Dermis blood vessel endothelial cell (primary cell): ENCODE measurements at regions not wholly inside any gene's neighbourhood (a gene's known extent, or its start where the extent isn't known, plus 50 kb on each side); places are given as distances from the start of the nearest gene placed in this dataset.

Experiments
- DNase-seq: peaks from one replicate; pipeline ENCODE4 v3.0.0; 2010

- DNase-seq = no peak
Measured at GRCh38 chr5:12488161-12488560, 583.9 kb upstream of the CTNND2 start.

DNA sequence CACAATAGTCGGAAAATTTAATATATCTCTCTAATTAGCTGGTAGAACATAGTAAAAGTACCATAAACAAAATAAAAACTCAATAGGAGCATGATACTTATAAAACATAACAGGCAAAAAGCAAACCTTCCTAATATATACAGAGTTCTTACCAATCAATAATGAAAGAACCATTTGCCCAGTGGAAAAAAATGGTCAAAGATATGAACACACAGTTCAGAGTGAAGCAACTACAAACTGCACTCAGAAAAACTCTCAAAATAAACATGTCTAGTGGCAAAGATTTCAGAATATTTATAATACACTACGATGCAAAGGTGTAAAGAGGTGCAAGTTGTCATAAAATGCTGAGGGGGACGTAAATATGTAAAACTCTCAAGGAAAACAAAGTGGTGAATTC, 576.2 kb upstream of the CTNND2 start:
- DNase-seq = no peak

- DNase-seq = no peak
Measured at GRCh38 chr5:12477554-12477953, 573.3 kb upstream of the CTNND2 start.

DNA sequence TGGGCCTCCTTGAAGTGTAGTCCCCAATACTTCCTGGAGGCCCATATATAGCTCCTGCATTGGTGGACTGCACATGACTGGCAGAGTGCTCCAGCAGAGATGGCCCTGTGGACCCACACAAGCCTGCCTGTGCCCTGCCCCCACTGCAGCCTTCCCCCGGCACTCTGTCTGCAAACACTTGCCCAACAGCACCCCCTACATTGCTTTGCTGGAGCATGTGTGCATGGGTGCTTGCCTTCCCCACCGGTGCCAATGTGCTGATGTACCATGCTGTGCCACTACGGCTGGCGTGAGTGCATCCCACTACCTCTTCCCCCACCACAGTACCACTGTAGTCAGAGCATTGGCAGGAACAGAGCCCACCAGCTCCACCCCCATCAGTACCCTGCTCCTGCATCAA, 563.6 kb upstream of the CTNND2 start:
- DNase-seq = no peak

GRCh38 chr5:12460493-12461261, 556.4 kb upstream of the CTNND2 start:
- DNase-seq = no peak

DNA sequence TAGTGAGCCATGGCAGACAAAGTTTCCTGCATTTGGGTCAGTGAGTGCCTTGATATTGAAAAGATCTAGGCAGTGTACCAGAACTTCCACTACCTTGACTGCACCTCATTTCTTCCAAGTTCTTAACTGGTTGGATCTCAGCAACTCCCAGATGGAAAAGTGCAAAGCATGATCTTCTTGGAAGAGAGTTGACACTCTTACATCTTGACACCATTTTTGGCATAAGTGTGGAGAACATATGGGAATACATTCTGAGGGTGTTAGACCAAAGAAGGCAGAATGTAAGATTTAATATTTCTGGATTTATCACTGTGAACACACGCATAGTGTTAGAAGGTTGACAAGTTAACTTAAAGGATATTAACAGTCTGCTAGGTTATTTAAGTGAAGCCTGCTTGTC, 555.1 kb upstream of the CTNND2 start:
- DNase-seq = no peak

DNA sequence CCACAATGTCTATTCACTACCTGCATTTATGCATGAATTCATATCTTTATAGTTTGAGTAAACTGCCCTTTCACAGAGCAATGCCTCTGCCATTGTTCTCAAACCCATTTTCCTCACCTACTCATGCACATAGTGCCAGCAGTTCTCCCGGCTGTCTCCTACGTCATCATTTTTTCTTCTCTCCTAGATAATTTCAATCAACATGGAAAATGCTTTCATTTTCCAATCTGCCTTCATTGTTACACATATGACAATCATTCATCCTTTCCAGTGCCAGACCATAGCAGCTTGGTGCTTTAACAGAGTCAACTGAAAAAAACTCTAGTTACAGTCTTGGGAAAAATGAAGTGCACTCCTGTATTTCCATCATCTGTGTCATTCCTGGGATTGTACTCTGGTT, 514.8 kb upstream of the CTNND2 start:
- DNase-seq = no peak

DNA sequence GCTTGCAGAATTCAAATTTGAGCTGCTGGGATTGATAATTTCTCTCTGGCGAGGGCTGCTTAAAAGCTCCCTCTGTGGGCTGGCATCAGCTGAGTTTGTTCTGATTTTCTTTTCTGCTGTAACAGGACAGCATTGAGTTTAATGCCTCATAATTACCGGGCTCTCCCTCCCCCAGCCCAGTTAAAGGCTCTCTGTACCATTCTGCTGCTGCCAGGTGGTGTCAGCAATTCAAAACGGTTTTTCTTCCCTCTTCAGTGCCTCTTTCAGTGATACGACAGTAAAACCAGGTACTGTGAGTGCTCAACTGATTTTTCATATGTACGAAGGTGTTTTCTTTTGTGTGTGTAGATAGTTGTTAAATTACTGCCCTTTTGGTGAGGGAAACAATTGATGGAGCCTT, 509.3 kb upstream of the CTNND2 start:
- no peak for DNase-seq

DNA sequence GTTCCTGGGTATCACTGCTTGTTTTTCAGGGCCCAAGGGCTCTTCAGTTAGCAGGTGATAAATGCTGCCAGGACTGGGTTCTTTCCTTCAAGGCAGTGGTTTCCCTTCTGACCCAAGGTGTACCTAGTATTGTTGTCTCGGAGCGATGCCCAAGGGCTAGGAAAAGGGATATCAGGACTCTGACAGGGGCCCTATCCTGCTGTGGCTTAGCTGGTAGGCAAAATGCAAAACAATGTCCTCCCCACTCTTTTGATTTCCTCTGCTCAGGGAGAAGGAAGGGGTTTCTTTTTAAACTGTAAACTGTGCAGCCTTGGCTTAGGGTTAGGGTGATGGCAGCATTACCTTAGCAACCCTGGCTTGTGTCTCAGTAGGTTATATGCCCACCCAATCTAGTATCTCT, 508.8 kb upstream of the CTNND2 start:
- no peak for DNase-seq

DNA sequence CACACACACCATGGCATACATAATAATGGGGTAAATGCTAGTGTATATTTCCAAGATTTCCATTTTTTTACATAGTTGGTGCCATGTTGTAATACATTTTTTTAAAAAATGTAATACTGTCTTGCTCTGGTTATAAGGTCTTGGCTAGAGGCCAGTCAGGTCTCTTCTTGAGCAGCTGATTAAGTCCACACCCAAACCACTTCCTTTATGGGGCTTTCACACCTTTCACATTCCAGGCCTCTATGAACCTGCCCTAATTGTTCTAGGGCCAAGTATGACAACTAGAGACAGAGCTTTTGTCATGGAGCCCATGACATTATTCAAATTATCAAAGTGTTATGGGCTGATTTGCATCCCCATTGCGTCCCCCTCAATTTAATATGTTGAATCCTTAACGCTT, 495.6 kb upstream of the CTNND2 start:
- DNase-seq = no peak

GRCh38 chr5:12392246-12392645, 488.0 kb upstream of the CTNND2 start:
- no peak for DNase-seq

DNA sequence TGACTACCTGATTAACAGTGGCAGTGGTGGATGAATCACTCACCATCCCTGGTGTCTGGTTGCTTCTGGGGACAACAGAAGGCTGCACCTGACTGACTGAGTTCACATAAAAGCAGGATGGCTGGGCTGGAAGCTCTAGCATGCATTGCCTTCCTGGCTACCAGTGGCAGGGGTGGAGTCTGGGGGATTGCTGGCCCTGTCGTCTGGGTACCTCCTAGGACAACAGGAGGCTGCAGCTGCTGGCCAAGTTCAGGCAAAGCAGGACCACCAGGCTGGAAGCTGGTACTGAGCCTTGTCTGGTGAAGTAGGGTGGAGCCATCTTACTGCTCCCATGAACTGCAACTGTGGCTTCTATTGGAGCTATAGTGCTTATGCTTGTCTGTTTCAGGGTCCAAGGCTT, 480.8 kb upstream of the CTNND2 start:
- DNase-seq = no peak

GRCh38 chr5:12384005-12384404, 479.8 kb upstream of the CTNND2 start:
- DNase-seq = no peak

DNA sequence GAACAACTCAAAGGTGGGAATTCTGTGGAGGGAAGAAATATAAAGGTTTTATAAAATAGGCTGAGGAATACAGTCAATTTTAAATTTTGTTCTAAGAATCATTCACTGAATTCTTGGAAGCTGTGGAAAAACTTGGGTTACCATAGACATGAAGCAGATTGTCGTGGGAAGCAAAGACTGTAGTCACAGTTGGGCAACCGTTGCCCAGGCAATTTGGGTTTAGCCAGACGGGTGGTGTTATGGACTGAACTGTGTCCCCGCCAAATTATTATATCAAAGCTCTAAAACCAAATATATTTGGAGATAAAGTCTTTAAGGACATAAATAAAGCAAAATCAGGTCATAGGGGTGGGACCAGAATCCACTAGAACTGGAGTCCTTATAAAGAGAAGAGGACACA, 463.7 kb upstream of the CTNND2 start:
- no peak for DNase-seq

DNA sequence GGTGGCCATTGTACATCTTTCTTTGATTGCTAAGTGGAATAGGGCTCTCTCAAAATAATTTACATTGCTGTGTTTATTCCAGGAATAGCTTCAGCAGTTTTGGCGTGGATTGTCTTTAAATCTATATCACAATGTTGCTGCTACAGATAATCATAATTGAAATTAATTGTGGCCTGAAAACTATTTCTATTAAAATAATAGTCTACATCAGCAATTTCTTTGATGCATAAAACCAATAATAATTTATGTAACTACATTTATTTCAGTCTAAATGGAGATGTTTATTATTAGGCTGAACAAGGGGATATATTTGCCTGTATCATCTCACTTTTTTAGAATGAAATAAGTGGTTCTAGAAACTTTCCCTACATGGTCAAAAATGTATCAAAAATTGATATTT, 456.0 kb upstream of the CTNND2 start:
- no peak for DNase-seq

DNA sequence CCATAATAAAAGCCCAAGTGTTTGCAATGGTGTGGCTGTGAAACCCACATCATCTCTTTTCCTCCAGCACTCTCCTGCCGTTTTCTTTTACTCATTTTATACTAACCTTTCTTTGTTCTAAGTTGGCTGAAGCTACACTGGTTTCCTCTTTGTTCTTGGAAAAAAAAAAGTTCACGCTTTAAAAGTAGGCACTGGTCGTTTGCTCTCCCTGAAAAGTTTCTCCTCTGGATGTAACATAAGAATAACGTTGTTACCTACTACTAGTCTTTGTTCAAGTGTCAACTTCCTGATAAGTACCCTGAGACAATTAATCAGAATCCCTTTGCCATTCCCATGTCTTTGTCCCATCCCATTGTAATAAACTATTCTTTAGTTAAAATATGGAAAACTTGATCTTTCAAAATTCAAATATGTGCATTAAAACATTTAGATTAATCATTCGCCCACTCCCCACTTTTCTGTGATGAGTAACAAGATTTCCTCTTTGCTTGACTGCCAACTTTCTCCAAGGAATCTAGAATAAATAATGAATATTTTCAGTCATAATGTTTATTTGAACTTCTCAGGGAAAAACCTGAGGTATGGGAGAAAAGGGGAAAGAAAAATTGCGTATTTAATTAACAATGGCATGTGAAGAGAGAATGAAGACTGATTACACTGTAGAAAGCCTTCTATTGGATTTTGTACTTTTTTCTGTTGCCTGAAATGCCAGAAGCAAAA, 454.3 kb upstream of the CTNND2 start:
- no peak for DNase-seq

- no peak for DNase-seq
Measured at GRCh38 chr5:12357626-12358025, 453.4 kb upstream of the CTNND2 start.

GRCh38 chr5:12354686-12355085, 450.4 kb upstream of the CTNND2 start:
- DNase-seq = no peak

DNA sequence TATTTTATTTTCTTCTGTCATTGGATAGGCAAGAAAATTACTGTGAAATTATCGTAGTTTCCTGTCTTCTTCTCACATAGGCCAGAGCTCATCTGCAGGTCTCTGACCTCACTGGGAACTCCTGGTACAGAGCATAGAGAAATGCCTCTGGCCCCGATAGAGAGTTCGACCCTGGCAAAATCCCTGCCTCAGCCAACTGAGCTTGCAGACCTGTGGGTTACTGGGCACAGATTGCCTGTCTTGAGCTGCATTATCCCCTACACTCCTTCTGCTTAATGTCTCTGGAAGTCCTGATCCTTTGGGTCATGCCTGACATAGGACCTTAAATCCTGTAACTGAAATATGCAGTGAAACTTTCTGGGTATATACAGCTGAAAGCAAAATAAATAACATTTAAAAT, 439.3 kb upstream of the CTNND2 start:
- DNase-seq = no peak

DNA sequence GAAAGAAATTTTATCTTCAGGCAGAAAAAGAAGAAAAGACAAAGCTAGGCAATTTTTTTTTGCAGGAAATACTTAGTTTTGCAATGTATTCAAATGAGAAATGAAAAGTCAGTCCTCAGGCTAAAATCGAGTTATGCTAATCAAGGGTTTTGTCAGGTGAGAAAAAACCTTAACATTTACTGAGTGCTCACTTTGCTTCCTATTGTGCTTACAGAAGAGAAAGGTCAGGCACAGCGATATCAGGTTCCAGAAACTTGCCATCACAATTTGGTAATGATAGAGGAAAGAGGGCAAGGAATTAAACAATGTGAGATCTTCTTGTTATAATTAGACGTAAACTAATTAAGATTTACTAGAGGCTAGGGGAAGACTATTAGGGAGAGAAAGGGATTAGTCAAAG, 431.7 kb upstream of the CTNND2 start:
- no peak for DNase-seq

DNA sequence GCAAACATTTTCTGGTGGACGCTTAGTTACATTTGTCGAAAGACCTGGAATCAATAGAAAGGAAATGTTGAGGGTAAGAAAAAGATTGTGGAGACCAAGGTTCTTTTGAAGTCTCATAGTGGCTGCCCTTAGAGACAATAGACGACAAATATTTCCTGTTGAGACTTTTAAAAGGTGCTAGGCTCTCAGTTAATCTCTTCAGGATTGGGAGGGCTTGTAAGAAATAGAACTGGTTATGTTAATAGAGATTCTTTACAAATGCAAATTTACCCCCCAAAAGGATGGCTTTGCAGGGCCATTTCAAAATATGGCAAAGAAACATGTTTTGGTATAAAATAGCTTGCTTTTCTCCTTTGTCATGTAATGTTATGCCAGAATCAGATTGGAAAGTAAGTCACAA, 428.2 kb upstream of the CTNND2 start:
- DNase-seq = no peak

- no peak for DNase-seq
Measured at GRCh38 chr5:12330993-12331588, 426.8 kb upstream of the CTNND2 start.

DNA sequence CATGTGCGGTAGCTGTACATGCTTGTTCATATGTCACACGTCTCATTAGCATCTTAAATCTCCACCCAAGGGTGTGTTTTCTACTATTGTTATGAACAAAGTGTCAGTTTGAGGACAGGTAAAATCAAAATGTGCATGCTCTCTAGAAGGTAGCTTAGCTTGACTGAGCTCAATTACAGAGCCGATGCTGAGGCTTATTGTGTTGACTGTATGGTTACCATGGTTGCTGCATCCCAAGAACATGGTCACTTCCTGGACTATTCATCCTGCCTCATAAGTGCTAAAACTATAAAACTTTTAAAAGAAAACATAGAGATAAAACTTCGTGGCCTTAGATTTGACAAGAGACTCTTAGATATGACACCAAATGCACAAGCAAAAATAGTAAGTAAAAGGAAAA, 426.1 kb upstream of the CTNND2 start:
- DNase-seq = no peak

DNA sequence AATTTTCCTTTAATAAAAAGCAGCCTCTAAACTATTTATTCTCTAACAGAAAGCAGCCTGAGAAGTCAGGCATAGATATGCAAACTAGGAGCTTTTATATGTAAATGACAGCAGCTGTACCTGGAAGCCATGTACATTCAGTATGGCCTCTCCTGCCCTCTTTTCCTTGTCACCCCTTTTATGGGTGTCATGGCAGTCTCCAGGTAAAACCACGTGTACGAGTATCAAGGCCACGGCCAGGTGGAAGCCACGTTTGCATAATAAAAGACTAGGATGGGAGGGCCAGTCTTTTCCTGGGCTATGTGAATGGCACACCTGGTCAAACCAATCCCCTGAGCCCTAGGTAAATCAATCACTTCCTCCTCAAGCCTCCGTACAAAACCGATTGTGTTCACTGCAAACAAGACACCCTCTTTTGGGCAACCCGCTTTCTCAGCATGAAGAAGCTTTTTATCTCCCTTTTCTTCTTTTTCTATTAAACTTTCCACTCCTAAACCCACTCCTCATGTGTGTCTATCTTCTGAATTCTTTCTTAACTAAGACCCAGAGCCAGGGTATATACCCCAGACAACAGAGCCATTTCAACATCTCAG, 419.5 kb upstream of the CTNND2 start:
- DNase-seq = no peak
